ENCODE measurements at regions not wholly inside any gene's neighbourhood (a gene's known extent, or its start where the extent isn't known, plus 50 kb on each side); places are given as distances from the start of the nearest gene placed in this dataset.

GRCh38 chr13:97535614-97536013, 101.6 kb downstream of the RAP2A start:
- no peak for TF ChIP-seq CTCF (IDR thresholded peaks at IDR 0.05)
- no peak for TF ChIP-seq EZH2 (IDR thresholded peaks at IDR 0.05; ENCODE audit: borderline replicate concordance, insufficient read depth, low read depth, low read length, poor library complexity, severe bottlenecking)

All from B cell (primary cell).